Nephron (organoid): ENCODE measurements at regions not wholly inside any gene's neighbourhood (a gene's known extent, or its start where the extent isn't known, plus 50 kb on each side); places are given as distances from the start of the nearest gene placed in this dataset.

Source experiments
- H3K27ac Mint-ChIP-seq, 3 experiments: 2 replicates each; pipeline ENCODE4 v1.8.0; 2020; ENCODE audit warnings: mixed read lengths in 3 of 3, mild to moderate bottlenecking in 2 of 3, moderate library complexity in 1 of 3
- H3K27me3 Mint-ChIP-seq: 2 replicates; pipeline ENCODE4 v1.8.0; 2021; ENCODE audit warnings: low read depth, mild to moderate bottlenecking, moderate library complexity, mixed read lengths
- H3K36me3 Mint-ChIP-seq: 2 replicates; pipeline ENCODE4 v1.8.0; 2020; ENCODE audit warnings: low read depth, mixed read lengths
- H3K4me1 Mint-ChIP-seq: 2 replicates; pipeline ENCODE4 v1.8.0; 2020; ENCODE audit warnings: mixed read lengths
- H3K4me3 Mint-ChIP-seq, 3 experiments: 2 replicates each; pipeline ENCODE4 v1.8.0; 2020; ENCODE audit warnings: mild to moderate bottlenecking in 3 of 3, mixed read lengths in 3 of 3, moderate library complexity in 2 of 3
- H3K9me3 Mint-ChIP-seq: 2 replicates; pipeline ENCODE4 v1.8.0; 2020; ENCODE audit warnings: mixed read lengths
- TF ChIP-seq, protein P1 (sequence below), 3 experiments: fragments of 200-600 bp; sonication (generic); IDR thresholded peaks; one replicate each; pipeline ENCODE4 v1.5.0; 2021; ENCODE audit warnings: antibody characterized with exemption in 3 of 3; ENCODE audit not compliant: unreplicated experiment in 3 of 3

DNA sequence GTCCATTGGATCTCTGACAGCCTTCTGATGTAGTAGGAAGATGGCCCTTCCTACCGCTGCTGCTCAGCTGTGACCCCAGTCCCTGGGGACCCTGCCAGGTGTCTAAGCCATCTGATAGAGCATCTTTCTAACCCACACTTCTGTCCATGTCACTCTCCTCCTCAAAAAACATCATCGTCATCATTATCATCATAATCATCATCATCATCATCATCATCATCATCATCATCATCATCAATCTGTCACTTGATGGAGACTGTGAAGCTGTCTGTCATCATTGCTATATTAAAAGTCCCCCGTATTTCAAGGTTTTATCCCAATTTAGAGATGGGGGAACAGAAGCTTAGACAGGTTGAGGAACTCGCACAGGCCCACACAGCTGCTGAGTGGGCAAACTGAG lies 75.1 kb upstream of the SLC6A11 start:
- no peaks in the 10 kb centered on the region for H3K36me3 Mint-ChIP-seq

DNA sequence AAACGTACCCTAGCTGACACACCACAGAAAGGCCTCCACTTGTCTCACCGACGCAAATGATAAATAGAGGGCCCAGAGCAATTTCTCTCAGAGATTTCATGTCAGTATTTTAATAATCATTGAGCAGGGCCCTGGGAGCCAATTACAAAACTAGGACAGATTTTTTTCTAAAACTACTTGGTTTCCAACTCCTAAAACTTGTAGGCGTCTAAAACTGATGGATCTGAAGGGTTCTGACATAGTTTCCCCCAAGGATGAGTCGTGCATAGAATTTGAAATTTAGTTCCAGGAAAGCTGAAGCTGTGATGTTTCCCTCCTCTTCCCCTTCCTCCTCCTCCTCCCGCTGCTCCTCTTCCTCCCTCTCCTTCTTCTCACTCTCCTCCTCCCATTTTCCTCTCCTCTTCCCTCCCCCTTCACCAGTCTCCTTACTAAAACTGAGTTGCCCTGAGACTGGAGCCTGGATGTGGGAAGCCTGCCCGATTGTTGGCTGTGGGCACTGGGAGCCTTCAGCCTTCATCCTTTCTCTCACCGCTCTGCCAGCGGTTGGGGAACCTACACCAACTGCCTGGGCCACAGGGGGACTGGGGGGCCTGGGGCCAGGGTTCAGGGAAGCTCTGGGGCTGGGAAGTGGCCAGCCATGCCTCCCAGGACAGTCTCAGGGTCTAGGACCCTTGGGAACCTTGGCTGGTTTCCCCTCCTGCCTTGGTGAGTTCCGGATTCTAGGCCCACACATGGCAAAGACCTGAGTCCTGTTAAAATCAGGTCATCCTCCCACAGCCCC lies 73.9 kb upstream of the SLC6A11 start:
- no peaks in the 10 kb centered on the region for H3K9me3 Mint-ChIP-seq
- H3K4me1 Mint-ChIP-seq: no peaks in the 10 kb centered on the region
- no peak overlapping the region for H3K4me3 Mint-ChIP-seq
- peaks cover 74% of the 10 kb centered on the region for H3K27me3 Mint-ChIP-seq
- no peak overlapping the region for H3K27ac Mint-ChIP-seq
- no peaks in the 10 kb centered on the region for H3K36me3 Mint-ChIP-seq
- TF ChIP-seq, protein P1, sequence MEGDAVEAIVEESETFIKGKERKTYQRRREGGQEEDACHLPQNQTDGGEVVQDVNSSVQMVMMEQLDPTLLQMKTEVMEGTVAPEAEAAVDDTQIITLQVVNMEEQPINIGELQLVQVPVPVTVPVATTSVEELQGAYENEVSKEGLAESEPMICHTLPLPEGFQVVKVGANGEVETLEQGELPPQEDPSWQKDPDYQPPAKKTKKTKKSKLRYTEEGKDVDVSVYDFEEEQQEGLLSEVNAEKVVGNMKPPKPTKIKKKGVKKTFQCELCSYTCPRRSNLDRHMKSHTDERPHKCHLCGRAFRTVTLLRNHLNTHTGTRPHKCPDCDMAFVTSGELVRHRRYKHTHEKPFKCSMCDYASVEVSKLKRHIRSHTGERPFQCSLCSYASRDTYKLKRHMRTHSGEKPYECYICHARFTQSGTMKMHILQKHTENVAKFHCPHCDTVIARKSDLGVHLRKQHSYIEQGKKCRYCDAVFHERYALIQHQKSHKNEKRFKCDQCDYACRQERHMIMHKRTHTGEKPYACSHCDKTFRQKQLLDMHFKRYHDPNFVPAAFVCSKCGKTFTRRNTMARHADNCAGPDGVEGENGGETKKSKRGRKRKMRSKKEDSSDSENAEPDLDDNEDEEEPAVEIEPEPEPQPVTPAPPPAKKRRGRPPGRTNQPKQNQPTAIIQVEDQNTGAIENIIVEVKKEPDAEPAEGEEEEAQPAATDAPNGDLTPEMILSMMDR (IDR thresholded peaks at IDR 0.05; ENCODE audit: unreplicated experiment in 3 of 3): no peak

More for the DNA sequence above, 75.1 kb upstream of the SLC6A11 start:
- TF ChIP-seq, protein P1 (IDR thresholded peaks at IDR 0.05; ENCODE audit: unreplicated experiment in 3 of 3): no peak
- no peak overlapping the region for H3K27ac Mint-ChIP-seq
- peaks cover 77% of the 10 kb centered on the region for H3K27me3 Mint-ChIP-seq
- H3K4me3 Mint-ChIP-seq: no peak overlapping the region
- H3K9me3 Mint-ChIP-seq: no peaks in the 10 kb centered on the region
- no peaks in the 10 kb centered on the region for H3K4me1 Mint-ChIP-seq

DNA sequence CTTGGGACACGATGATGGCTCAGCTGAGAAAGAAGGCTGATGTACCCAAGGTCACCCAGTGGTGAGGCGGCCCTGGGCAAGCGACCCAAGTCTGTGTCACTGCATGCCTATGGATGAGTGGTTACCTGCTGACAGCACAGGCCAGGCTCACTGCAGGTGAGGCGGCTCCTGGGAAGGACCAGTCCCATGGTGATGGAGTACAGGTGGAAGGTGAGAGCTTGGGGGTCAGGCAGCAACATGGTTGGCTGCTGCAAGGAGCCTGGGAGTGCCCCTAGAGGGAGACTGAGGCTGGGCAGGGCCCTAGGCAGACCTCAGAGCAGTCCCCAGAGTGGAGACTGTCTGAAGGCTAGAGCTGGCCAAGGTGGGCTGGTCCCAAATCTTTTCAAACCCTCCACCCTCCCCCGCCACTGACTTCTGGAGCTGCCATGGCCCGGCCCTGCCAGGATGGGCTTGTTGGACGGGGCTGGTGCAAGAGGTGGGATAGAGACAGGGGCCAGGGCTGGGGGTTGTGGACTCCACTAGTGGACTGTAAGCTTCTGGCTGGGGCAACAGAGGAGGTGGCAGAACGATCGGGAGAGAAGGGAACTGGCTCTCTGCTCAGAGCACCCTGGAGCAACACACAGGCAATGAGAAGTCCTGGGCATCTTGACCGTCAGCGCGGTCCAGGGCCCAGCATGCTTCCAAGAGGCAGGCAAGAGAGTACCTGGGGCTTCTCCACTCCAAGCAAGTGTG lies 72.5 kb upstream of the SLC6A11 start:
- Mint-ChIP-seq H3K4me3 (no peak overlapping the region), H3K9me3 (no peaks in the 10 kb centered on the region), H3K27me3 (peaks cover 65% of the 10 kb centered on the region), H3K36me3 (no peaks in the 10 kb centered on the region), H3K4me1 (no peaks in the 10 kb centered on the region), H3K27ac (no peak overlapping the region)
- TF ChIP-seq, protein P1 (IDR thresholded peaks at IDR 0.05; ENCODE audit: unreplicated experiment in 3 of 3): no peak

DNA sequence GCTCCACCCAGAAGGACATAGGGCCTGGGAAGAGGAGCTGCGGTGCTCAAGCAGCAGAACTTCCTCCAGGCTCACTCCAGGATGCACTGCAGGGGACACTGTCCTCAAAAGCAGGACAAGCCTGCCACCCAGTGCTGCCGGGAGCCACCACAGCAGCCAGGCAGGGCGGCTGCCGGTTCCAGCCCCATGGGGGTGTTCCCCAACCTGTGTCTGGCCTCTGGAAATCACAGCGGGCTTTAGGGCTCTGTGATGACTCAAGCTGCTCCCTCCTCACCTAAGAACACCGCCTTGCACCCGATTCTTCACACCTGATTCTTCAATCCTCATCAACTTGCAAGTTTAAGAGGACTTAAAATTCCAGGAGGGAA lies 71.9 kb upstream of the SLC6A11 start:
- peaks cover 59% of the 10 kb centered on the region for H3K27me3 Mint-ChIP-seq
- H3K36me3 Mint-ChIP-seq: no peaks in the 10 kb centered on the region
- H3K27ac Mint-ChIP-seq: no peak overlapping the region
- H3K4me3 Mint-ChIP-seq: no peak overlapping the region
- H3K4me1 Mint-ChIP-seq: no peaks in the 10 kb centered on the region
- H3K9me3 Mint-ChIP-seq: no peaks in the 10 kb centered on the region
- TF ChIP-seq, protein P1 (IDR thresholded peaks at IDR 0.05; ENCODE audit: unreplicated experiment in 3 of 3): no peak

DNA sequence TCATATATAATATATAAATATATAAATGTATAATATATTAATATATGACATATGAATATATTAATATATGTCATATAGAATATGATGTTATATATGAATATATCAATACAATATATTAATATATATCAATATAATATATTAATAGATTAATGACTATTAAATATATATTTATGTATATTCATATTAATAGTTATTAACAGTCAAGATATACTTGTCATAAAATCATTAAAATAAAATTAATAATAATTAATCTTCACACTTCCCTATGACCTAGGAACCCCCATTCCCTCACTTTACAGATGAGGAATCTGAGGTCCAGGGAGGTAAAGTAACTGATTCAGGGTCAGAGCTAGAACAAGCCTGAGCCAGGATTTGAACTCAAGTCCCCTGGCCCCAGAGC lies 70.6 kb upstream of the SLC6A11 start:
- Mint-ChIP-seq H3K27me3 (peaks cover 46% of the 10 kb centered on the region), H3K4me3 (no peak overlapping the region), H3K36me3 (no peaks in the 10 kb centered on the region), H3K27ac (no peak overlapping the region), H3K9me3 (no peaks in the 10 kb centered on the region), H3K4me1 (no peaks in the 10 kb centered on the region)
- TF ChIP-seq, protein P1 (IDR thresholded peaks at IDR 0.05; ENCODE audit: unreplicated experiment in 3 of 3): no peak
